HK-2 (cell line): ENCODE measurements at regions not wholly inside any gene's neighbourhood (a gene's known extent, or its start where the extent isn't known, plus 50 kb on each side); places are given as distances from the start of the nearest gene placed in this dataset.

Source experiments
- DNase-seq: peaks from one replicate; pipeline ENCODE4 v3.0.0-alpha.2; 2018; ENCODE audit not compliant: unreplicated experiment

- no peak for DNase-seq
Measured at GRCh38 chr1:72649991-72650390, 367.7 kb upstream of the NEGR1 start.

GRCh38 chr1:72649211-72649888, 367.0 kb upstream of the NEGR1 start:
- no peak for DNase-seq

- no peak for DNase-seq
Measured at GRCh38 chr1:72648465-72648864, 366.1 kb upstream of the NEGR1 start.

- DNase-seq: no peak
Measured at GRCh38 chr1:72643142-72643541, 360.8 kb upstream of the NEGR1 start.

GRCh38 chr1:72637593-72637992, 355.3 kb upstream of the NEGR1 start:
- DNase-seq: no peak

- no peak for DNase-seq
Measured at GRCh38 chr1:72636631-72637030, 354.3 kb upstream of the NEGR1 start.

GRCh38 chr1:72635719-72636118, 353.4 kb upstream of the NEGR1 start:
- no peak for DNase-seq

GRCh38 chr1:72634946-72635345, 352.6 kb upstream of the NEGR1 start:
- DNase-seq: no peak

GRCh38 chr1:72631449-72631848, 349.1 kb upstream of the NEGR1 start:
- no peak for DNase-seq

- DNase-seq: peak; percentile 4
Measured at GRCh38 chr1:72623299-72623708, 341.0 kb upstream of the NEGR1 start.

- no peak for DNase-seq
Measured at GRCh38 chr1:72620453-72620852, 338.1 kb upstream of the NEGR1 start.

GRCh38 chr1:72606216-72606810, 324.0 kb upstream of the NEGR1 start:
- no peak for DNase-seq

- no peak for DNase-seq
Measured at GRCh38 chr1:72601035-72601674, 318.8 kb upstream of the NEGR1 start.

GRCh38 chr1:72586023-72586685, 303.8 kb upstream of the NEGR1 start:
- DNase-seq: no peak

GRCh38 chr1:72579629-72580028, 297.3 kb upstream of the NEGR1 start:
- no peak for DNase-seq

- no peak for DNase-seq
Measured at GRCh38 chr1:72570815-72571214, 288.5 kb upstream of the NEGR1 start.

GRCh38 chr1:72568113-72568512, 285.8 kb upstream of the NEGR1 start:
- DNase-seq: no peak

GRCh38 chr1:72567521-72567920, 285.2 kb upstream of the NEGR1 start:
- no peak for DNase-seq

- DNase-seq: no peak
Measured at GRCh38 chr1:72564749-72565148, 282.4 kb upstream of the NEGR1 start.

GRCh38 chr1:72557446-72558049, 275.2 kb upstream of the NEGR1 start:
- DNase-seq: peak; percentile 6

- DNase-seq: no peak
Measured at GRCh38 chr1:72547412-72547811, 265.1 kb upstream of the NEGR1 start.

- DNase-seq: no peak
Measured at GRCh38 chr1:72540674-72541073, 258.3 kb upstream of the NEGR1 start.
